HCT116 (cell line): ENCODE measurements at regions not wholly inside any gene's neighbourhood (a gene's known extent, or its start where the extent isn't known, plus 50 kb on each side); places are given as distances from the start of the nearest gene placed in this dataset.

Source experiments
- ATAC-seq: fragments of 200-7000 bp; cut with Tn5 transposase; 2 replicates; pipeline ENCODE4 v1.9.1; 2020; ENCODE audit warnings: mild to moderate bottlenecking, moderate library complexity
- BruUV-seq: library from RNA; stranded (reverse); fragments of 400-500 nt; replicated peaks from 2 replicates; lab custom pipeline; 2021; lab: Mats Ljungman, UMichigan
- CTCF ChIA-PET: fragments of 300-600 bp; sonication (Branson Sonifier 250); formaldehyde crosslinking; loops from one replicate; lab custom pipeline; 2021; ENCODE audit warnings: antibody characterized with exemption; lab: Charles Lee
- POLR2A ChIA-PET: fragments of 300-600, 350-600 bp; sonication (Branson Sonifier 250); formaldehyde crosslinking; loops from one replicate; lab custom pipeline; 2021; ENCODE audit warnings: antibody characterized with exemption; lab: Charles Lee
- RAD21 ChIA-PET, 2 experiments: fragments of 300-600 bp; sonication (Branson Sonifier 250); formaldehyde crosslinking; loops; one replicate each; lab custom pipeline; 2023; ENCODE audit warnings: low total read pairs in 2 of 2; ENCODE audit not compliant: uncharacterized antibody in 2 of 2, unreplicated experiment in 2 of 2, low non-redundant PET in 1 of 2; lab: Charles Lee
- DNase-seq: peaks from one replicate; pipeline ENCODE4 v3.0.0-alpha.2; 2010; ENCODE audit warnings: low read depth, low spot score
- H2AFZ ChIP-seq: fragments of 200-600 bp; shearing (Covaris generic), sonication (generic); 2 replicates; pipeline ENCODE4 v1.6.1; 2017; ENCODE audit warnings: low read depth, mixed run types, mixed read lengths, antibody characterized with exemption, low read length; ENCODE audit not compliant: poor library complexity, severe bottlenecking
- H3K27ac ChIP-seq: 2 replicates; pipeline ENCODE4 v1.5.1; 2012; ENCODE audit warnings: low read depth, low read length
- H3K27me3 ChIP-seq: fragments of 200-600 bp; sonication (generic); 2 replicates; pipeline ENCODE4 v1.6.1; 2016; ENCODE audit warnings: mixed run types, low read length, mixed read lengths; ENCODE audit not compliant: insufficient read depth
- H3K36me3 ChIP-seq, 2 experiments: fragments of 200-500 bp in 1 of 2; fragments of 200-600 bp in 1 of 2; sonication (Bioruptor generic) in 1 of 2; sonication (generic) in 1 of 2; 2 replicates each; pipeline versions ENCODE4 v1.5.1 to v1.6.1; 2014 to 2016; ENCODE audit warnings: low read length in 2 of 2, inconsistent platforms in 1 of 2, mixed read lengths in 1 of 2, mixed run types in 1 of 2; ENCODE audit not compliant: insufficient read depth in 2 of 2, control insufficient read depth in 1 of 2
- H3K4me1 ChIP-seq, 2 experiments: fragments of 200-600 bp in 1 of 2; sonication (generic) in 1 of 2; 2 replicates each; pipeline versions ENCODE4 v1.5.1 to v1.6.1; 2012 to 2017; ENCODE audit warnings: low read length in 2 of 2, inconsistent platforms in 1 of 2, mild to moderate bottlenecking in 1 of 2, mixed read lengths in 1 of 2, mixed run types in 1 of 2, moderate library complexity in 1 of 2; ENCODE audit not compliant: insufficient read depth in 2 of 2, control insufficient read depth in 1 of 2
- H3K4me2 ChIP-seq: fragments of 200-600 bp; sonication (generic); 2 replicates; pipeline ENCODE4 v1.6.1; 2017; ENCODE audit warnings: mixed run types, low read length, mixed read lengths
- H3K4me3 ChIP-seq, 2 experiments: fragments of 200-600 bp in 1 of 2; sonication (generic) in 1 of 2; replicated peaks in 1 of 2; 2 replicates each; pipeline ENCODE4 v1.5.1; 2011 to 2016; ENCODE audit warnings: low read length in 2 of 2, control low read depth in 1 of 2, low read depth in 1 of 2, mild to moderate bottlenecking in 1 of 2, mixed read lengths in 1 of 2, mixed run types in 1 of 2
- H3K79me2 ChIP-seq: fragments of 200-600 bp; sonication (generic); 2 replicates; pipeline ENCODE4 v1.6.1; 2017; ENCODE audit warnings: mild to moderate bottlenecking, mixed run types, low read length, moderate library complexity, mixed read lengths; ENCODE audit not compliant: insufficient read depth
- H3K9ac ChIP-seq: fragments of 200-600 bp; sonication (generic); 2 replicates; pipeline ENCODE4 v1.6.1; 2016; ENCODE audit warnings: low read length, mixed read lengths
- H3K9me2 ChIP-seq: fragments of 200-600 bp; sonication (generic), shearing (Covaris generic); 2 replicates; pipeline ENCODE4 v1.6.1; 2017; ENCODE audit warnings: mixed run types, mild to moderate bottlenecking, moderate library complexity; ENCODE audit not compliant: insufficient read depth
- H3K9me3 ChIP-seq, 2 experiments: fragments of 200-500 bp in 1 of 2; fragments of 200-600 bp in 1 of 2; sonication (Bioruptor generic) in 1 of 2; sonication (generic) in 1 of 2; 2 replicates each; pipeline ENCODE4 v1.6.1; 2014 to 2017; ENCODE audit warnings: low read length in 2 of 2, mixed read lengths in 2 of 2, inconsistent platforms in 1 of 2, low read depth in 1 of 2, mild to moderate bottlenecking in 1 of 2, mixed run types in 1 of 2, moderate library complexity in 1 of 2; ENCODE audit not compliant: control insufficient read depth in 1 of 2, insufficient read depth in 1 of 2
- H4K20me1 ChIP-seq: fragments of 200-600 bp; sonication (generic), shearing (Covaris generic); 2 replicates; pipeline ENCODE4 v1.6.1; 2017; ENCODE audit warnings: mixed run types, mild to moderate bottlenecking, moderate library complexity; ENCODE audit not compliant: insufficient read depth
- CEBPB ChIP-seq: IDR thresholded peaks from 2 replicates; pipeline ENCODE4 v1.6.1; 2012; ENCODE audit warnings: low read depth
- EGR1 ChIP-seq: IDR thresholded peaks from 2 replicates; pipeline ENCODE4 v1.6.1; 2012; ENCODE audit warnings: low read depth
- ELF1 ChIP-seq: IDR thresholded peaks from 2 replicates; pipeline ENCODE4 v1.6.1; 2012; ENCODE audit warnings: low read depth, borderline replicate concordance
- EZH2 ChIP-seq: fragments of 200-600 bp; sonication (generic); IDR thresholded peaks from 2 replicates; pipeline ENCODE4 v1.6.1; 2017; ENCODE audit warnings: antibody characterized with exemption, mixed run types
- FOSL1 ChIP-seq: IDR thresholded peaks from 2 replicates; pipeline ENCODE4 v1.6.1; 2012; ENCODE audit warnings: low read depth
- JUND ChIP-seq: IDR thresholded peaks from 2 replicates; pipeline ENCODE4 v1.6.1; 2012
- POLR2A ChIP-seq: IDR thresholded peaks from 2 replicates; pipeline ENCODE4 v1.7.0; 2011; ENCODE audit warnings: borderline replicate concordance; ENCODE audit not compliant: insufficient read depth, insufficient read length; ENCODE audit errors: extremely low read depth
- POLR2AphosphoS5 ChIP-seq: IDR thresholded peaks from 2 replicates; pipeline ENCODE4 v1.6.1; 2011; ENCODE audit warnings: mild to moderate bottlenecking, low read depth, low read length, moderate library complexity
- RAD21 ChIP-seq: IDR thresholded peaks from 2 replicates; pipeline ENCODE4 v1.6.1; 2012; ENCODE audit warnings: low read depth, mild to moderate bottlenecking
- SP1 ChIP-seq: IDR thresholded peaks from 2 replicates; pipeline ENCODE4 v1.6.1; 2012; ENCODE audit warnings: low read depth
- SRF ChIP-seq: IDR thresholded peaks from 2 replicates; pipeline ENCODE4 v1.6.1; 2012; ENCODE audit warnings: low read depth
- TCF7L2 ChIP-seq: IDR thresholded peaks from 2 replicates; pipeline ENCODE4 v1.7.0; 2011; ENCODE audit warnings: borderline replicate concordance, inconsistent platforms; ENCODE audit not compliant: insufficient read depth, insufficient read length; ENCODE audit errors: extremely low read depth
- ZFX ChIP-seq: fragments of 450-650 bp; IDR thresholded peaks from 2 replicates; pipeline ENCODE4 v1.6.1; 2017
- ZNF274 ChIP-seq: fragments of 200-500 bp; sonication (Bioruptor generic); IDR thresholded peaks from 2 replicates; pipeline ENCODE4 v1.6.1; 2014; ENCODE audit warnings: mild to moderate bottlenecking, low read depth, low read length, inconsistent platforms
- intact Hi-C: fragments of 100-400 bp; cut with micrococcal nuclease; formaldehyde crosslinking; loops from 2 replicates; pipeline ENCODE4 v1.10.0; 2022
- TF ChIP-seq, protein P1 (sequence below): IDR thresholded peaks from 2 replicates; pipeline ENCODE4 v1.6.1; 2011; ENCODE audit warnings: mild to moderate bottlenecking, low read length, moderate library complexity; ENCODE audit not compliant: insufficient replicate concordance; ENCODE audit errors: extremely low read depth
- TF ChIP-seq, protein P2 (sequence below): IDR thresholded peaks from 2 replicates; pipeline ENCODE4 v1.6.1; 2012
- TF ChIP-seq, protein P3 (sequence below): IDR thresholded peaks from 2 replicates; pipeline ENCODE4 v1.6.1; 2012
- TF ChIP-seq, protein P4 (sequence below): IDR thresholded peaks from 2 replicates; pipeline ENCODE4 v1.6.1; 2012; ENCODE audit warnings: low read depth

DNA sequence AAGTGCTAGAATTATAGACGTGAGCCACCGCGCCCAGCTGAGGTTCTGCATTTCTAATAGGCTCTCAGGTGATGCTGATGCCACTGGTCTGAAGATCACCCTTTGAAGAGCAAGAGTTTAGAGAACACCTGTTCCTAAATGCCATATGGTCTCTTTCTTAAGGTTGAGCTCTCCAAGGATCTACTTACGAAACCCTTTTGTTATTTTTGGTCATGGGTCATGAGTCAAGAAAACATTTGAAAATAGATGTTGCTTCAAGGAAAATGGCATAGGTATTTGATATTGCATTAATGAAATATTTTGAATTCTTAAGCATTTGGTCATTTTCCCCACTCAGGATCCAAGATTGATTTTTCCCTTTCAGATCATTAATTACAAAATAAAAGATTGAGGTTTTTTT, 74.7 kb upstream of the SOX2 start:
- no peak overlapping the region for H2AFZ ChIP-seq
- no peak overlapping the region for H3K4me2 ChIP-seq
- no peaks in the 10 kb centered on the region for H3K9me3 ChIP-seq
- no peaks in the 10 kb centered on the region for H3K27me3 ChIP-seq
- no peak overlapping the region for H3K27ac ChIP-seq
- no peak for DNase-seq
- ChIA-PET CTCF (no interaction called here), RAD21 (no interaction called here), POLR2A (no interaction called here)
- no peaks in the 10 kb centered on the region for H4K20me1 ChIP-seq
- intact Hi-C loops, result no loop called here
- H3K79me2 ChIP-seq, result no peaks in the 10 kb centered on the region
- H3K4me1 ChIP-seq, result no peaks in the 10 kb centered on the region
- H3K9me2 ChIP-seq, result no peaks in the 10 kb centered on the region
- no peak overlapping the region for H3K4me3 ChIP-seq
- no peak for ATAC-seq
- H3K36me3 ChIP-seq, result no peaks in the 10 kb centered on the region
- no peak overlapping the region for H3K9ac ChIP-seq
- TF ChIP-seq JUND (no peak), ZFX (no peak), ZNF274 (no peak), POLR2AphosphoS5 (no peak), FOSL1 (no peak), RAD21 (no peak), SP1 (no peak), POLR2A (no peak), CEBPB (no peak), EZH2 (no peak), ELF1 (no peak), TCF7L2 (no peak), EGR1 (no peak), SRF (no peak)
- TF ChIP-seq, protein P1, sequence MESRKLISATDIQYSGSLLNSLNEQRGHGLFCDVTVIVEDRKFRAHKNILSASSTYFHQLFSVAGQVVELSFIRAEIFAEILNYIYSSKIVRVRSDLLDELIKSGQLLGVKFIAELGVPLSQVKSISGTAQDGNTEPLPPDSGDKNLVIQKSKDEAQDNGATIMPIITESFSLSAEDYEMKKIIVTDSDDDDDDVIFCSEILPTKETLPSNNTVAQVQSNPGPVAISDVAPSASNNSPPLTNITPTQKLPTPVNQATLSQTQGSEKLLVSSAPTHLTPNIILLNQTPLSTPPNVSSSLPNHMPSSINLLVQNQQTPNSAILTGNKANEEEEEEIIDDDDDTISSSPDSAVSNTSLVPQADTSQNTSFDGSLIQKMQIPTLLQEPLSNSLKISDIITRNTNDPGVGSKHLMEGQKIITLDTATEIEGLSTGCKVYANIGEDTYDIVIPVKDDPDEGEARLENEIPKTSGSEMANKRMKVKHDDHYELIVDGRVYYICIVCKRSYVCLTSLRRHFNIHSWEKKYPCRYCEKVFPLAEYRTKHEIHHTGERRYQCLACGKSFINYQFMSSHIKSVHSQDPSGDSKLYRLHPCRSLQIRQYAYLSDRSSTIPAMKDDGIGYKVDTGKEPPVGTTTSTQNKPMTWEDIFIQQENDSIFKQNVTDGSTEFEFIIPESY, result no peak
- TF ChIP-seq, protein P2, sequence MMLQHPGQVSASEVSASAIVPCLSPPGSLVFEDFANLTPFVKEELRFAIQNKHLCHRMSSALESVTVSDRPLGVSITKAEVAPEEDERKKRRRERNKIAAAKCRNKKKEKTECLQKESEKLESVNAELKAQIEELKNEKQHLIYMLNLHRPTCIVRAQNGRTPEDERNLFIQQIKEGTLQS, result no peak
- TF ChIP-seq, protein P3, sequence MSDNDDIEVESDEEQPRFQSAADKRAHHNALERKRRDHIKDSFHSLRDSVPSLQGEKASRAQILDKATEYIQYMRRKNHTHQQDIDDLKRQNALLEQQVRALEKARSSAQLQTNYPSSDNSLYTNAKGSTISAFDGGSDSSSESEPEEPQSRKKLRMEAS, result no peak
- TF ChIP-seq, protein P4, sequence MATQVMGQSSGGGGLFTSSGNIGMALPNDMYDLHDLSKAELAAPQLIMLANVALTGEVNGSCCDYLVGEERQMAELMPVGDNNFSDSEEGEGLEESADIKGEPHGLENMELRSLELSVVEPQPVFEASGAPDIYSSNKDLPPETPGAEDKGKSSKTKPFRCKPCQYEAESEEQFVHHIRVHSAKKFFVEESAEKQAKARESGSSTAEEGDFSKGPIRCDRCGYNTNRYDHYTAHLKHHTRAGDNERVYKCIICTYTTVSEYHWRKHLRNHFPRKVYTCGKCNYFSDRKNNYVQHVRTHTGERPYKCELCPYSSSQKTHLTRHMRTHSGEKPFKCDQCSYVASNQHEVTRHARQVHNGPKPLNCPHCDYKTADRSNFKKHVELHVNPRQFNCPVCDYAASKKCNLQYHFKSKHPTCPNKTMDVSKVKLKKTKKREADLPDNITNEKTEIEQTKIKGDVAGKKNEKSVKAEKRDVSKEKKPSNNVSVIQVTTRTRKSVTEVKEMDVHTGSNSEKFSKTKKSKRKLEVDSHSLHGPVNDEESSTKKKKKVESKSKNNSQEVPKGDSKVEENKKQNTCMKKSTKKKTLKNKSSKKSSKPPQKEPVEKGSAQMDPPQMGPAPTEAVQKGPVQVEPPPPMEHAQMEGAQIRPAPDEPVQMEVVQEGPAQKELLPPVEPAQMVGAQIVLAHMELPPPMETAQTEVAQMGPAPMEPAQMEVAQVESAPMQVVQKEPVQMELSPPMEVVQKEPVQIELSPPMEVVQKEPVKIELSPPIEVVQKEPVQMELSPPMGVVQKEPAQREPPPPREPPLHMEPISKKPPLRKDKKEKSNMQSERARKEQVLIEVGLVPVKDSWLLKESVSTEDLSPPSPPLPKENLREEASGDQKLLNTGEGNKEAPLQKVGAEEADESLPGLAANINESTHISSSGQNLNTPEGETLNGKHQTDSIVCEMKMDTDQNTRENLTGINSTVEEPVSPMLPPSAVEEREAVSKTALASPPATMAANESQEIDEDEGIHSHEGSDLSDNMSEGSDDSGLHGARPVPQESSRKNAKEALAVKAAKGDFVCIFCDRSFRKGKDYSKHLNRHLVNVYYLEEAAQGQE, result no peak
- BruUV-seq, result no TSS peak
